ENCODE measurements at regions not wholly inside any gene's neighbourhood (a gene's known extent, or its start where the extent isn't known, plus 50 kb on each side); places are given as distances from the start of the nearest gene placed in this dataset.

DNA sequence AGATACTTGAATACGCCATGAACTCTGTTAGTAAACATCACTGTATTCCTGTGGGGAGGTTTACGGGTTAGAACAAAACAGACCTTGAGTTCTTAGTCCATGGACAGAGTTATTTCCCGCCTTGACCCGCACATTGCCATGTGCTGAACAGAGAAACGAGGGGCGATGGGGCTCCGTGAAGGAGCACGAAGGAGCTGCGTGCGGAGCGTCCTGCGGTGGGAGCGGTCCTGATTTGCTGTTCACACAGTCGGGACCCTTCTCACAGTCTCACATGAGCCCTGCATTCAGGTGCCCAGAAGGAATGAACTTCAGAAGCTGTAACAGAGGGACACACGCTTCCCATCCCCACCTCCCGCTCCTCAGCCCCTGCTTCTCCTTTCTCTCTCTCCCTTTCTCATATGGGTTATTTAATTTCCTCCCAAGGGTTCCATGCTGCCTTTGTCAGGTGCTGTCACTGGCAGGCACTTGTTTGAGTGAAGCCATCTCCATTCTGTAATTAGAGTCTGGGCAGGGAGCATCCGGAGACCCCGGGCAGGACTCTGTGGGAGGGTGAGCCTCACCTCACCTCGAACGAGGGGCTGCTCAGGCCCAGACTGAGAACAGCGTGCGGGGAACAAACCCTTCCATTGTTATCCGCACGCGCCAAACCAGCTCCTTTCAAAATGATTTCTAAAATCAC, 76.9 kb downstream of the TEX29 start:
- Histone ChIP-seq H3K27ac (no peak overlapping the region), H3K9me3 (ENCODE audit: insufficient read depth, low read depth) (no peaks in the 10 kb centered on the region; the same call in 1 of the 2 replicates), H2AFZ (no peak overlapping the region), H3K4me2 (no peak overlapping the region), H3F3A (ENCODE audit: insufficient read depth, low read depth) (no peaks in the 10 kb centered on the region), H3K79me2 (ENCODE audit: low read depth) (no peaks in the 10 kb centered on the region), H3K9me2 (ENCODE audit: insufficient read depth) (no peaks in the 10 kb centered on the region), H3K4me3 (no peak overlapping the region), H4K20me1 (ENCODE audit: insufficient read depth) (no peaks in the 10 kb centered on the region), H3K36me3 (ENCODE audit: low read depth) (no peaks in the 10 kb centered on the region), H3K4me1 (replicated peaks; ENCODE audit: insufficient read depth) (no peaks in the 10 kb centered on the region), H3K27me3 (ENCODE audit: insufficient read depth, low read depth) (peaks cover 100% of the 10 kb centered on the region)
- BruUV-seq (replicated peaks) = no TSS peak
- ChIA-PET POLR2A (ENCODE audit: unreplicated experiment) (no interaction called here), CTCF (no interaction called here)
- intact Hi-C loops (cut with micrococcal nuclease; ENCODE audit: unreplicated experiment) = no loop called here
- TF ChIP-seq EZH2 (IDR thresholded peaks at IDR 0.05; ENCODE audit: low read depth) = no peak
- TF ChIP-seq, protein P1, sequence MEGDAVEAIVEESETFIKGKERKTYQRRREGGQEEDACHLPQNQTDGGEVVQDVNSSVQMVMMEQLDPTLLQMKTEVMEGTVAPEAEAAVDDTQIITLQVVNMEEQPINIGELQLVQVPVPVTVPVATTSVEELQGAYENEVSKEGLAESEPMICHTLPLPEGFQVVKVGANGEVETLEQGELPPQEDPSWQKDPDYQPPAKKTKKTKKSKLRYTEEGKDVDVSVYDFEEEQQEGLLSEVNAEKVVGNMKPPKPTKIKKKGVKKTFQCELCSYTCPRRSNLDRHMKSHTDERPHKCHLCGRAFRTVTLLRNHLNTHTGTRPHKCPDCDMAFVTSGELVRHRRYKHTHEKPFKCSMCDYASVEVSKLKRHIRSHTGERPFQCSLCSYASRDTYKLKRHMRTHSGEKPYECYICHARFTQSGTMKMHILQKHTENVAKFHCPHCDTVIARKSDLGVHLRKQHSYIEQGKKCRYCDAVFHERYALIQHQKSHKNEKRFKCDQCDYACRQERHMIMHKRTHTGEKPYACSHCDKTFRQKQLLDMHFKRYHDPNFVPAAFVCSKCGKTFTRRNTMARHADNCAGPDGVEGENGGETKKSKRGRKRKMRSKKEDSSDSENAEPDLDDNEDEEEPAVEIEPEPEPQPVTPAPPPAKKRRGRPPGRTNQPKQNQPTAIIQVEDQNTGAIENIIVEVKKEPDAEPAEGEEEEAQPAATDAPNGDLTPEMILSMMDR (conservative IDR thresholded peaks at IDR 0.05) = no peak
- DNase-seq = no peak

DNA sequence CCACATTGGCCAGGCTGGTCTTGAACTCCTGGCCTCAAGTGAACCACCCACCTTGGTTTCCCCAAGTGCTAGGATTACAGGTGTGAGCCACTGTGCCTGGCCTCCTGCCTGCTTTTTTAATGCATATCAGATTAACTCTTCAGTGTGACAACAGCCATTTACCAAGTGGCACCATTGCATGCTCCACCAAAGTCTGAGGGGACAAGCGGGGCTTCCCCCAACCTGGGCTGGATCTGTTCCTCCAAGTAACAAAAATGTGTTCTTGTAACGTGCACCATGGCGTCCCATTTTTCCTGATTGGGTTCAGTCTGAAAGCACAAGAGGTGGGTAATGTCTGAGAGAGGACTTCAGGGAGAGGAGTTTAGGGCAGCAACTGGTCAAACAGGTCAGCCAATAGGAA, 77.8 kb downstream of the TEX29 start:
- no peak for DNase-seq
- H2AFZ ChIP-seq = no peak overlapping the region
- H3K4me1 ChIP-seq (replicated peaks; ENCODE audit: insufficient read depth) = no peaks in the 10 kb centered on the region
- no peaks in the 10 kb centered on the region for H3K36me3 ChIP-seq (ENCODE audit: low read depth)
- BruUV-seq (replicated peaks) = no TSS peak
- no peaks in the 10 kb centered on the region for H4K20me1 ChIP-seq (ENCODE audit: insufficient read depth)
- H3K4me2 ChIP-seq = no peak overlapping the region
- ChIA-PET CTCF (no interaction called here), POLR2A (ENCODE audit: unreplicated experiment) (no interaction called here)
- H3K27me3 ChIP-seq (ENCODE audit: insufficient read depth, low read depth) = peaks cover 100% of the 10 kb centered on the region
- intact Hi-C loops (cut with micrococcal nuclease; ENCODE audit: unreplicated experiment) = no loop called here
- TF ChIP-seq EZH2 (IDR thresholded peaks at IDR 0.05; ENCODE audit: low read depth) = no peak
- TF ChIP-seq, protein P1 (conservative IDR thresholded peaks at IDR 0.05) = no peak
- H3K4me3 ChIP-seq = no peak overlapping the region
- no peaks in the 10 kb centered on the region for H3F3A ChIP-seq (ENCODE audit: insufficient read depth, low read depth)
- no peaks in the 10 kb centered on the region; the same call in 1 of the 2 replicates for H3K9me3 ChIP-seq (ENCODE audit: insufficient read depth, low read depth)
- no peaks in the 10 kb centered on the region for H3K9me2 ChIP-seq (ENCODE audit: insufficient read depth)
- H3K79me2 ChIP-seq (ENCODE audit: low read depth) = no peaks in the 10 kb centered on the region
- no peak overlapping the region for H3K27ac ChIP-seq

DNA sequence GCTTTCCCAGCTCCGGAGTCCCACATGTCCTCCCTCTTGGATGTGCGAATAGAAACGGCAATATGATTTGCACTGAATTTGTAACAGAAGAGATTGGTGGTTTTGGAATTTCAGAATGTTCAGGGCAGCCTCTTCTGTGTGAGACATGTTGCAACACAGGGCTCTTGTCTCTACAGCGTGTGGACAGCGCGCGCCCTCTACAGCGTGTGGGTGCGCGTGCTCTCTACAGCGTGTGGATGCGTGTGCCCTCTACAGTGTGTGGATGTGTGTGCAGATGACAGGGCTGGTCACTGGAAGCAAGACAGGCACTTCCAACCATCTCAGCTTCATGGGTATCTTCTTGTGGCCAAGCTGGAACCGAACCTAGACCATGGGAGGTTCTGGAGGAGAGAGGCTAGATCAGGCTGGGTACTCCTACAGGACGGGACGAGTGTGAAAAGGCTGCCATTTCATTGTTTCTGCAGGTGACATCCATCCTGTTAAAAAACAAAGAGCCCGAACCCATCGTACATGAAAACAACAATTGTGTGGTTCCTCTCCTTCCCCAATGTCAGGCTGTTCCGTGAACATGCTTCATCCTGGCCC, 78.4 kb downstream of the TEX29 start:
- intact Hi-C loops (cut with micrococcal nuclease; ENCODE audit: unreplicated experiment) = no loop called here
- BruUV-seq (replicated peaks) = no TSS peak
- Histone ChIP-seq H3F3A (ENCODE audit: insufficient read depth, low read depth) (no peaks in the 10 kb centered on the region), H4K20me1 (ENCODE audit: insufficient read depth) (no peaks in the 10 kb centered on the region), H3K4me2 (no peak overlapping the region), H3K79me2 (ENCODE audit: low read depth) (no peaks in the 10 kb centered on the region), H3K9me3 (ENCODE audit: insufficient read depth, low read depth) (no peaks in the 10 kb centered on the region; the same call in 1 of the 2 replicates), H3K27ac (no peak overlapping the region), H3K27me3 (ENCODE audit: insufficient read depth, low read depth) (peaks cover 100% of the 10 kb centered on the region), H3K4me3 (no peak overlapping the region), H3K9me2 (ENCODE audit: insufficient read depth) (no peaks in the 10 kb centered on the region), H3K4me1 (replicated peaks; ENCODE audit: insufficient read depth) (no peaks in the 10 kb centered on the region), H3K36me3 (ENCODE audit: low read depth) (no peaks in the 10 kb centered on the region), H2AFZ (no peak overlapping the region)
- no peak for TF ChIP-seq EZH2 (IDR thresholded peaks at IDR 0.05; ENCODE audit: low read depth)
- TF ChIP-seq, protein P1 (conservative IDR thresholded peaks at IDR 0.05) = no peak
- CTCF ChIA-PET = no interaction called here
- POLR2A ChIA-PET (ENCODE audit: unreplicated experiment) = no interaction called here
- no peak for DNase-seq

All from PC-9 (cell line).